IPS-NIHi7 (cell line): ENCODE measurements at regions not wholly inside any gene's neighbourhood (a gene's known extent, or its start where the extent isn't known, plus 50 kb on each side); places are given as distances from the start of the nearest gene placed in this dataset.

Experiments
- DNase-seq: peaks from one replicate; pipeline ENCODE4 v3.0.0; 2012; ENCODE audit warnings: mixed read lengths; ENCODE audit errors: extremely low spot score

- DNase-seq = no peak
Observed at GRCh38 chr9:135239100-135239768, 151.8 kb downstream of the OLFM1 start.

- no peak for DNase-seq
Observed at GRCh38 chr9:135239769-135240141, 152.3 kb downstream of the OLFM1 start.

- DNase-seq = no peak
Observed at GRCh38 chr9:135240222-135240621, 152.8 kb downstream of the OLFM1 start.

- DNase-seq = no peak
Observed at GRCh38 chr9:135240871-135241311, 153.4 kb downstream of the OLFM1 start.

DNA sequence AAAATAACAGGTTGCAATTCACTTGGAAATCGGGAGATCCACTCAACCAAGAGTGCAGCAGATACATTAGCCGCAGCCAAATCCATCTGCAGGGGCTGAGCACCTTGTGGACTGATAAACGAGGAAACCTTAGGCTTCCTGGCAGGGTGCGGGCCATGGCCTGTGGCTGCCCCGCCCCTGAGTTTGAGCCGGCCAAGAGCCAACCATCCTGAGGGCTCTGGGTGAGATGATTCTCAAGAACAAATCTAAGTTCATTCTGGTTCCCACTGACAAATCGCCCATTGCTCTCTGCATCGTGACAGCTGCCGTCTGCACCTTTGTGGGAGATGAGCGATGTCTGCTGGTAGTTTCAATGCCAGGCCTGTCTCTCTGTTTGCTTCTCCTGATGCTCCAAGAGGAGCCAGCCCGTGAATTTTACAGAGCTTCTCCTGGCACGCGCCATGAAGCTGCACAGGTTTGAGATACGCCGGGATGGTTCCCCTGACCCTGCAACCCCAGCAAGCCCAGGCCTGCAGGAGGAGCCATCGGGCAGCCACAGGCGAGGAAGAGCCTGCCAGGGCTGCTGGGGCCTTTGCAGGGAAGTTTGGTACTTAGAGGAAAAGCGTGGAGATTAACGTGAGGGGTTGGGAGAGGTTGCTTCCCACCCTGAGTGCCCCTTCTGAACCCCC, 154.0 kb downstream of the OLFM1 start:
- peak; percentile 71 for DNase-seq

GRCh38 chr9:135242049-135242396, 154.6 kb downstream of the OLFM1 start:
- DNase-seq = no peak

GRCh38 chr9:135242406-135242805, 154.9 kb downstream of the OLFM1 start:
- no peak for DNase-seq

DNA sequence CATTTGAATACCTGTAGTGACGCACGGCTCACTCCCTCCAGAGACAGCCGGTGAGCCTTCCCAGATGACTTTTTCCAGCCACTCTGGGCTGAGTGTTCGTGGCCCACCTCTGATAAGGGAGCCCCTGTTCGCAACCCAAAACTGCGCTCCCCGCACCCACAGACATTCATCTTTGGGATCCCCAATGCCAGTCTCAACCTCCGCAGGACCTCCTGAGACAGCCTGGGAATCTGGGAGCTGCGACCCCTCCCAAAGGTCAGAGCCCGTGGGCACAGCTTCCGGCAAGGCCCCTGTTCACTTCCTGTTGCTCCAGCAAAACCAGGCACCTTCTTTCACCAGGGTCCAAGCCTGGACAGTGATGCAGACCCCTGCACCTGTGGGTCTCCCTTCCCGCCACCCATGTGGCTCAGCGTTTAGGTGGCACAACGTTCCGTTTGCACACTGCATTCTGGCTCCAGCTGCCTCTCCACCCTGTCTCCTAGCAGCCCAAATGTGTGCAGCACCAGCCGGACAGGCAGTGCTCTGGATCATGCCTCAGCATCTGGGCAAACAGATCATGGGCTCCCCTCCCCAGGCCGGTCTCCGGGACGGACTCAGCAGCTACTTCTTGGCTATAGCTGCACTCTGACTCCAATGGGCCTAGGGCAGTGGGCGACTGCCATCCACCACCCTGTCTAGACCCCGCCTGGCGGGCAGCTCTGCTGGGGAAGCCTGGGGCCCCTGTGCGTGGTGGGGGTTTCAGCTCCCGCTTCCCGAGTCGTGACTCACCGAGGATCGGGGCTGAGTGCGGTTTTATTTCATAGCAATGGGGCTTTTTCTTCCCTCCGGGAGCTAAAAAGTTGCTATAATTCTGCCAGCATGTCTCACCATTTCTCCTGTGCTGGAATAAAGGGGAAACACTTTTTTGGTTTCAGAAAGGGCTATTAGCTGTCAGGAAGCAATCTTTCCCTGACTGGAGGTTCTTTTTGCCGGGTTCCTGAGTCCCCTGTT, 156.0 kb downstream of the OLFM1 start:
- DNase-seq = no peak

DNA sequence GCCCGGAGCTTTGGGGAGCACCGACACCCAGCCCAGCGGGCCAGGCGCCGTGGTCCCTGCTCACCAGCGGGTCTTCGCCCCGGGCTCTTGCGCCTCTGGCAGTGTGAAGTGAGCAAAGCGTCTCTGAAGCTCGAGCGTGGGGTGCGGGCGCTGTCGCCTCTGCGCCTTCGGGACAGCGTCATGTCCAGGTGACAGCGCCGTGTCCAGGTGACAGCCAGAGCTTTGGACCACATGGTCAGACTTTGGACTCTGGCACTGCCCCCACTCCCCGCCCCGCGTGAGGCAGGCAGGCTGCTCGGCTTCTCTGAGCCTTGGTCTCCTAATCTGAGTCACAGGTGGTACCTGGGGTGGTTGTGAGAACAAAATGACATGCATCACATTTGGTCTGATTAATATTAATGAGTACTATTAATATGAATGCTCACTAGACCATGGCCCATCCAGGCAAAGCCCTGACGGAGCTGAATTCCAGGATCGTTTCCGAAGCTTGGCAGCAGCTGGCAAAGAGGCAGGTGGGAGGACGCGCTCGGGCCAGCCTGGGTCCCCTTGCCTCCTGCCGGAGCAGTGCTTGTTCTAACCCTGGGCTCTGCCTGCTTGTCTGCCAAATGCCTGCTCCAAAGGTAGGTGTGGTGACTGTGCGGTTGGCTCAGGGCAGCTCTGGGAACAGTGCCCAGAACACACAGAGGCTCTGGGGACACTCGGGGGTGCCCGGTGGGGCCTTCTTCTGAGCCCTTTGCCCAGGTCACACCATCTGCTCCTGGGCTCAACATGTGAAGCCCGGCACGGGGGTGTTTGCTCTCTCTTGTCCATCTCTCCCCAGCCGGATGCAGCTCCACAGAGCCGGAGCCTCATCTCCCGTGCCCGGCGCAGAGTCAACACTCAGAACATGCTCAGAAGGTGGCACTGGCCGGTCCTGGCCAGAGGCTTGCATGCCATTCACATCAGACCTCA, 157.1 kb downstream of the OLFM1 start:
- DNase-seq = no peak

GRCh38 chr9:135245482-135246247, 158.2 kb downstream of the OLFM1 start:
- no peak for DNase-seq

DNA sequence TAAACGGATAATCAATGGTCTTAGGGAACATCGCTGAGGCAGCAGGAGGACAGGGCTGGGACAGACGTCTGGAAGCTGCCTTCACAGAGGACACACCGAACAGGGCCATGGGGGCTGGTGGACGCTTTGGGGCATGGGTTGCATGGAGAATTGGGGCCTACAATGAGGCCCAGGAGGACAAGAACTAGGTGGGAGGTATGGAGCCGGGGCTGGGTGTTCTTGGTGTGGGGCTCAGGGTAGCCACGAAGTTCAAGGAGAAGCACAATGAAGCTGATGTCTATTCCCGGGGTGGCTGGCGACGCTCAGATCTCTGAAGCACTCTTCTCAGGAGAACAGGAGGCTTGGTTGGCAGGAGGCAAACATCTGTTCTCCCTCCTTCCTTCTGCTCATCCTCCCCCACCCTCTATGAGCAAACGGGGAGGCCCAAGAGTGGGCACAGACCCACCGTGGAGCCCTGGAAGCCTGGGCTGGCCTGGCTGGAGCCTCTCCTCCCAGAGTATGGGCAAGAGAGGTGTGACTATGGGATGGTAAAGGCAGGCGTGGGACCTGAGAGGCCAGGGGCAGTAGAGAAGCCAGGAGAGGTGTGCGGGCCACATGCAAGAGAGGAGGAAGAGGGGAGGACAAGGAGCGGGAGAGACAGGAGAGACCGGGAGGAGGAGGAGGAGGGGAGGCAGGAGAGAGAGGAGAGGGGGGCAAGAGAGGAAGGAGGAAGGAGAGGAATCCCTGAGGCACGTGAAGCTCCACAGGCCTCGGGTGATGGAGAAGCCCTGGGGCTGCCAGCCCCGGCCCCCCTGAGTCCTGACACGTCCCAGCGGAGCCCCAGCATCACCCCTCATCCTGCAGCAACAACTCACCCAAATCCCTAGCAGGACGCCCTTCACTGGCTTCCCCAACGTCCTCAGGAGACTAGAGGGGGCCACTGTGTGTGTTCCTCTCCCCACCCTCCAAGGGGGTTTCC, 159.1 kb downstream of the OLFM1 start:
- no peak for DNase-seq

GRCh38 chr9:135247227-135247930, 159.9 kb downstream of the OLFM1 start:
- no peak for DNase-seq

DNA sequence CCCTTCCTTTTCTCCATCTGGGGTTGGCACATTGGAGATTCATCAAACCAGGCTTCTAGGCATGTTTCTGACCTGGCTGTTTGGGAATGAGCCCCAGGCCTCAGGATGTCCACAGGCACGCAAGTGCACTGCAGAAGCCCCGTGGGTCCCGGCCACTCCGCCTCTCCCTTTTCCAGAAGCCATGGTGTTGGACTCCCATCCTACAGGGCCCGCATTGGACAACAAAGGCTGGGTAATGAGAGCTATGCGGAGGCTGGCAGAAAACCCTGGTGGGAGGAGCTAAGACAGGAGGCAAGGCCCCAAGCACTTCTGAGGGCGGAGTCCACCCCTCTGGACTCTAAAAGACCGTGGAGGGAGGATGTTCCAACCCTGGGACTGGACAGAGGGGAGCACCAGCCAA, 160.6 kb downstream of the OLFM1 start:
- no peak for DNase-seq

DNA sequence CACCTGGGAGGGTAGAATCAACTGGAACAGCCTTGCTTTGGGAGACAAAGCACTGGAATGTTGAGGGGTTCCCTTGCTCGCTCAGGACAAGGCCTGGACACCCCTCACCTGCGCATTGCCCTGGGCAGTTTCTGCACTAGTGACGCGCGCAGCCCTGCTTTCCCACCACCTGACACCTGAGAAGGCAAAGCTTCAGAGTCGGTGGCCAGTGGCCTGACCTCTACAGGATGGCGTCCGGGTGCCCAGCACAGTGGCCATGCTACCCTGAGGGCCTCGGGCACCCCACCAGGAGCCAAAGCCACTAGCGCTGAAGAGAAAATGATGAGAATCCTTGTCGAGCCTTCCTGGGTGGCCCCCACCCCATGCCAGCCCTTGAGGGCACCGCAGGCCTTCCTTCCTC, 161.3 kb downstream of the OLFM1 start:
- no peak for DNase-seq

GRCh38 chr9:135249191-135249590, 161.7 kb downstream of the OLFM1 start:
- DNase-seq = no peak

GRCh38 chr9:135249711-135250110, 162.2 kb downstream of the OLFM1 start:
- DNase-seq = no peak

- no peak for DNase-seq
Observed at GRCh38 chr9:135251331-135251761, 163.9 kb downstream of the OLFM1 start.

DNA sequence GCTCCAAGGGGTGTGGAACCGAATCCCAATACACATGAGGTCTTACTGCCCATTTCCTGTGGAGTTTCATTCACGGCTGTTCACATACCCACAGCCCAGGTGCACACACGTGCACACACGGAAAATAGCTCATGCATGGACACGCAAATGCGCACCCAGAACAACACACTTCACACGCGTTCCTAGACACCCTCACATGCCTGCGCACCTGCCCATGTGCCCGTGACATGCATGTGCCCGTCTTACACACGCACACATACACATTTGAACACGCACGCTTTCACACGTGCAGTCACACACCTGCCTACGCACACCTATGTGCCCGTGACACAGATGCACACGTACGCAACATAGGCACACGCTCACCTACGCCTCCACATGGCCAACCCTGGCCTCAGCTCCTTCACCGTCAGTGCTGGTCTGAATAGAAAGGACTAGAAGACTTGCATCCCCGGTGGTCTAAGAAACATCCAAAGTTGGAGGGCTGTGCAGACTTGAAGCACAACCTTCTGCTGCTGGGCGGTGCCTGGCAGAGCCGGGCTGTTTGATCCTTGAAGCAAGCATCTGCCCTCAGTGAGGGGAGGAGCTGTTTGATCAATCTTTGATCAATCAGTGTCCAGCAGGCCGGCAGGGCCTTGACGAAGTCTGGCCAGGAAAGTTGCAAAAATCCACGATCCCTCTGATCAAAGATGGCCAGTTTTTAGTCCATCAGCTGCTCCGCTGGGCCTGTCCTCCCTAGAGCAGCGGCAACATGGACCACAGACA, 164.7 kb downstream of the OLFM1 start:
- DNase-seq = no peak
